Ovary (tissue), 7 donors: ENCODE measurements at regions not wholly inside any gene's neighbourhood (a gene's known extent, or its start where the extent isn't known, plus 50 kb on each side); places are given as distances from the start of the nearest gene placed in this dataset.
"Not testable (repeated sequence)": the region's sequence is repeated elsewhere in the genome, so short reads cannot be mapped to it uniquely, and the experiment has no call there.

Experiments
- DNase-seq, 5 donors: peaks; one replicate each; pipeline ENCODE4 v3.0.0-alpha.2; 2019 to 2020
- H3K27ac ChIP-seq, 2 donors: fragments of 200-600 bp; one replicate each; pipeline versions ENCODE4 v1.5.1 to v1.8.0; 2019 to 2022
- H3K27me3 ChIP-seq: fragments of 200-600 bp; one replicate; pipeline ENCODE4 v1.8.0; 2022
- H3K36me3 ChIP-seq: fragments of 200-600 bp; sonication (generic); one replicate; pipeline ENCODE4 v1.5.1; 2019
- H3K4me1 ChIP-seq: one replicate; pipeline ENCODE4 v1.8.1; 2013; ENCODE audit warnings: mild to moderate bottlenecking, moderate library complexity; ENCODE audit not compliant: insufficient read depth
- H3K4me3 ChIP-seq: fragments of 200-600 bp; sonication (generic); one replicate; pipeline ENCODE4 v1.5.1; 2017
- H3K9me3 ChIP-seq, 2 donors: fragments of 200-600 bp in 1 of 2; sonication (generic) in 1 of 2; one replicate each; pipeline versions ENCODE4 v1.5.1 to v1.8.1; 2013 to 2019; ENCODE audit warnings: mild to moderate bottlenecking in 1 of 2, moderate library complexity in 1 of 2
- EP300 ChIP-seq: sonication (generic); formaldehyde crosslinking; IDR thresholded peaks from one replicate; pipeline ENCODE4 v1.6.1; 2017; ENCODE audit warnings: antibody characterized with exemption
- POLR2A ChIP-seq: fragments of 450-650 bp; IDR thresholded peaks from one replicate; pipeline ENCODE4 v1.6.1; 2017; ENCODE audit warnings: antibody characterized with exemption, mild to moderate bottlenecking, moderate library complexity
- WGBS, 3 donors: extraction: QIAGEN DNeasy Blood & Tissue Kit in 1 of 3; methylation state at CpG; one replicate each; pipeline versions ENCODE4 v1.1.5 to v1.1.7; 2013 to 2017; 5-methylcytosine and 5-hydroxymethylcytosine counted together
- intact Hi-C, 4 donors: fragments of 100-400 bp; cut with DNase I; formaldehyde crosslinking; loops; one replicate each; pipeline versions ENCODE4 v1.11.0 to v1.15.1; 2022 to 2023
- TF ChIP-seq, protein P1 (sequence below), 3 donors: fragments of 450-650 bp in 2 of 3; fragments of 200-600 bp in 1 of 3; IDR thresholded peaks; one replicate each; pipeline versions ENCODE4 v1.5.1 to v1.8.0; 2016 to 2022; ENCODE audit warnings: antibody characterized with exemption in 3 of 3, mild to moderate bottlenecking in 1 of 3
- donor health status: DM: no; HTN: no; CAD: no; lungs with moderate emphysema.
- donor health status: DM: no; HTN: no; CAD: no.
- donor health status: Bipolar disorder and iron deficiency.
- donor health status: DM: no; HTN: no; CAD: no.
- donor health status: DM: yes; HTN: yes; CAD: no.

DNA sequence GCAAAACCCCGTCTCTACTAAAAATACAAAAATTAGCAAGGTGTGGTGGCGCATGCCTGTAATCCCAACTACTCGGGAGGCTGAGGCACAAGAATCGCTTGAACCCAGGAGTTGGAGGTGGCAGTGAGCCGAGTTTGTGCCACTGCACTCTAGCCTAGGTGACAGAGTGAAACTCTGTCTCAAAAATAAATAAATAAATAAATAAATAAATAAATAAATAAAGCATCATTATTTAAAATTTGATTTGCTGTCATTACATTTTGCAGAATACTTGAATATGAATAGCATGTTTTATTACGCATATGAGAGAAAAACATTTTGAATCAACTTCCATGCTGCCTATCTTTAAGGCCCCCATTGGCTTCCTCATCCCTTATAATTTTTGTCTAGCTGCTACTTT lies 53.4 kb upstream of the MED14 start:
- intact Hi-C loops, DNase-seq, H3K4me3 ChIP-seq, H3K36me3 ChIP-seq, H3K9me3 ChIP-seq, H3K4me1 ChIP-seq, H3K27ac ChIP-seq, H3K27me3 ChIP-seq: not testable (repeated sequence)
- 94 to 96% (median 95%) methylated on average over 6 of the region's 6 CpGs for WGBS, 3 donors

DNA sequence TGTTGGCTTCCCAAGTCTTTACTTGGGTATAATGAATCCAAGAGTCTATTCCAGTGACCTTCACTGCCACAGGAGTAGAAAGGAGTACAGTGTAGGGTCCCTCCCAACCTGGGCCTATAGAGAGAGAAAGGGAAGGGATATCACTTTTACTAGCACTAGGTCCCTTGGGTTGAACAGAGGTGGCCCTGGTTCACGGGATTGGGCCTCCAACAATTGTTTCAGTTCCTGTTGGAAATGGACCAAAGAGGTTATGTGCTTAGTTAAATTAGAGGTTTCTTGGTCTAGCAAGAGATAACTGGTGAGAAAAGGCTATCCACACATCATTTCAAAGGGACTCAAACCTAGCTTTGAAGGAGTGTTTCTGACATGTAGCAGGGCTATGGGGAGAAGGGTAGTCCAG lies 57.1 kb upstream of the MED14 start:
- TF ChIP-seq, protein P1, sequence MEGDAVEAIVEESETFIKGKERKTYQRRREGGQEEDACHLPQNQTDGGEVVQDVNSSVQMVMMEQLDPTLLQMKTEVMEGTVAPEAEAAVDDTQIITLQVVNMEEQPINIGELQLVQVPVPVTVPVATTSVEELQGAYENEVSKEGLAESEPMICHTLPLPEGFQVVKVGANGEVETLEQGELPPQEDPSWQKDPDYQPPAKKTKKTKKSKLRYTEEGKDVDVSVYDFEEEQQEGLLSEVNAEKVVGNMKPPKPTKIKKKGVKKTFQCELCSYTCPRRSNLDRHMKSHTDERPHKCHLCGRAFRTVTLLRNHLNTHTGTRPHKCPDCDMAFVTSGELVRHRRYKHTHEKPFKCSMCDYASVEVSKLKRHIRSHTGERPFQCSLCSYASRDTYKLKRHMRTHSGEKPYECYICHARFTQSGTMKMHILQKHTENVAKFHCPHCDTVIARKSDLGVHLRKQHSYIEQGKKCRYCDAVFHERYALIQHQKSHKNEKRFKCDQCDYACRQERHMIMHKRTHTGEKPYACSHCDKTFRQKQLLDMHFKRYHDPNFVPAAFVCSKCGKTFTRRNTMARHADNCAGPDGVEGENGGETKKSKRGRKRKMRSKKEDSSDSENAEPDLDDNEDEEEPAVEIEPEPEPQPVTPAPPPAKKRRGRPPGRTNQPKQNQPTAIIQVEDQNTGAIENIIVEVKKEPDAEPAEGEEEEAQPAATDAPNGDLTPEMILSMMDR (IDR thresholded peaks at IDR 0.05): no peak
- no peak for TF ChIP-seq EP300
- TF ChIP-seq POLR2A: no peak

GRCh38 chrX:40794829-40795130 lies 59.4 kb upstream of the MED14 start:
- 76 to 87% (median 77%) methylated on average over 1 of the region's 1 CpG for WGBS, 3 donors
- not testable (repeated sequence) for H3K27me3 ChIP-seq, H3K36me3 ChIP-seq, H3K9me3 ChIP-seq, H3K4me3 ChIP-seq, H3K27ac ChIP-seq, DNase-seq, H3K4me1 ChIP-seq
- intact Hi-C loops: loop anchor here in 1 of 4 donors (10.0 kb wide), 1 partner anchor 140 kb away; no protein-coding TSS in a partner anchor

More for the DNA sequence above, 57.1 kb upstream of the MED14 start:
- intact Hi-C loops: loop anchor here in 1 of 4 donors (10.0 kb wide), 1 partner anchor 138 kb away; no protein-coding TSS in a partner anchor
- WGBS, 3 donors: 76 to 84% (median 82%) methylated on average over 1 of the region's 1 CpG
- no peak for DNase-seq
- H3K36me3 ChIP-seq: no peaks in the 10 kb centered on the region
- no peaks in the 10 kb centered on the region for H3K27me3 ChIP-seq
- H3K27ac ChIP-seq: no peak overlapping the region
- no peaks in the 10 kb centered on the region for H3K9me3 ChIP-seq
- no peak overlapping the region for H3K4me3 ChIP-seq
- H3K4me1 ChIP-seq: no peaks in the 10 kb centered on the region

DNA sequence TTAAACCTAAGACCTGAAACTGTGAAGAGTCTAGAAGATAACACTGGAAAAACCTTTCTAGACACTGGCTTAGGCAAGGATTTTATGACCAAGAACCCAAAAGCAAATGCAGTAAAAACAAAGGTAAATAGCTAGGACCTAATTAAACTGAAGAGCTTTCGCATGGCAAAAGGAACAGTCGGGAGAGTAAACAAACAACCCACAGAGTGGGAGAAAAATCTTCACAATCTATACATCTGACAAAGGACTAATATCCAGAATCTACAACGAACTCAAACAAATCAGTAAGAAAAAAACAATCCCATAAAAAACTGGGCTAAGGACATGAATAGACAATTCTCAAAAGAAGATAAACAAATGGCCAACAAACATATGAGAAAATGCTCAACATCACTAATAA lies 64.4 kb upstream of the MED14 start:
- H3K4me1 ChIP-seq, DNase-seq, H3K27ac ChIP-seq, H3K9me3 ChIP-seq, H3K27me3 ChIP-seq, H3K36me3 ChIP-seq, H3K4me3 ChIP-seq: not testable (repeated sequence)
- WGBS, 3 donors: 72 to 81% (median 78%) methylated on average over 3 of the region's 3 CpGs
- intact Hi-C loops: loop anchor here in 1 of 4 donors (10.0 kb wide), 1 partner anchor 145 kb away; no protein-coding TSS in a partner anchor

GRCh38 chrX:40805404-40805803 lies 70.1 kb upstream of the MED14 start:
- no peak overlapping the region for H3K4me3 ChIP-seq
- no peak for DNase-seq
- 84 to 87% (median 85%) methylated on average over 13 of the region's 13 CpGs for WGBS, 3 donors
- no peaks in the 10 kb centered on the region for H3K36me3 ChIP-seq
- TF ChIP-seq EP300: no peak
- TF ChIP-seq, protein P1 (IDR thresholded peaks at IDR 0.05): no peak
- no peak for TF ChIP-seq POLR2A
- H3K27ac ChIP-seq: no peak overlapping the region
- intact Hi-C loops: no loop called here
- no peaks in the 10 kb centered on the region for H3K4me1 ChIP-seq
- H3K27me3 ChIP-seq: no peaks in the 10 kb centered on the region
- no peaks in the 10 kb centered on the region for H3K9me3 ChIP-seq

DNA sequence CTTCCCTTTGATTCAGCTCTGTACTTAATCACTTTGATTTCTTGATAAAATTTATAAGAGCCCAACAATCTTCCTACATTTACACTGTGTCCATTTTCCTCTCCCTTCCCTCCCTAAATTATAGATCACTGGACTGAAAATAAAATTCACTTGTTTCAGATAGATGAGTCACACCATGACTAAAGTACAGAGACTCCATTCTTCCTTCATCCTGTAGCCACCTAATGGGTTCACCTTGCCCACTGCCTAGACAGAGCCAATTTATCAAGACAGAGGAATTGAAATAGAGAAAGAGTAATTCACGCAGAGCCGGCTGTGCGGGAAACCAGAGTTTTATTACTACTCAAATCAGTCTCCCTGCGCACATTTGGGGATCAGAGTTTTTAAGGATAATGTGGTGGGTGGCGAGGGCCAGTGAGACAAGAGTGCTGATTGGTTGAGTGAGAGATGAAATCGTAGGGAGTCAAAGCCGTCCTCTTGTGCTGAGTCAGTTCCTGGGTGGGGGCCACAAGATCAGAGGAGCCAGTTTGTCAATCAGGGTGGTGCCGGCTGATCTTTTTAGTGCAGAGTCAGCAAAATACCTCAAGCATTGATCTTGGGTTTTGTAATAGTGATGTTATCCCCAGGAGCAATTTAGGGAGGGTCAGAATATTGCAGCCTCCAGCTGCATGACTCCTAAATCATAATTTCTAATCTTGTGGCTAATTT lies 71.3 kb upstream of the MED14 start:
- TF ChIP-seq, protein P1 (IDR thresholded peaks at IDR 0.05): no peak
- no peak for TF ChIP-seq EP300
- no peak for TF ChIP-seq POLR2A
- intact Hi-C loops: no loop called here

More for the DNA sequence above, 71.3 kb upstream of the MED14 start:
- H3K27me3 ChIP-seq: no peaks in the 10 kb centered on the region
- WGBS, 3 donors: 57 to 68% (median 62%) methylated on average over 8 of the region's 8 CpGs
- no peaks in the 10 kb centered on the region for H3K4me1 ChIP-seq
- no peaks in the 10 kb centered on the region for H3K36me3 ChIP-seq
- H3K4me3 ChIP-seq: no peak overlapping the region
- DNase-seq: no peak
- no peaks in the 10 kb centered on the region for H3K9me3 ChIP-seq
- H3K27ac ChIP-seq: no peak overlapping the region
